ENCODE measurements at regions not wholly inside any gene's neighbourhood (a gene's known extent, or its start where the extent isn't known, plus 50 kb on each side); places are given as distances from the start of the nearest gene placed in this dataset.

GRCh38 chr2:150538651-150539201 is 51.3 kb upstream of the RND3 start:
- DNase-seq (ENCODE audit: low spot score in 2 of 2) (no peak), ATAC-seq (no peak)
- Mint-ChIP-seq H3K27ac (no peak overlapping the region), H3K9me3 (no peaks in the 10 kb centered on the region), H3K36me3 (no peaks in the 10 kb centered on the region), H3K4me3 (no peak overlapping the region), H3K4me1 (no peaks in the 10 kb centered on the region)
